ENCODE measurements at regions not wholly inside any gene's neighbourhood (a gene's known extent, or its start where the extent isn't known, plus 50 kb on each side); places are given as distances from the start of the nearest gene placed in this dataset.

DNA sequence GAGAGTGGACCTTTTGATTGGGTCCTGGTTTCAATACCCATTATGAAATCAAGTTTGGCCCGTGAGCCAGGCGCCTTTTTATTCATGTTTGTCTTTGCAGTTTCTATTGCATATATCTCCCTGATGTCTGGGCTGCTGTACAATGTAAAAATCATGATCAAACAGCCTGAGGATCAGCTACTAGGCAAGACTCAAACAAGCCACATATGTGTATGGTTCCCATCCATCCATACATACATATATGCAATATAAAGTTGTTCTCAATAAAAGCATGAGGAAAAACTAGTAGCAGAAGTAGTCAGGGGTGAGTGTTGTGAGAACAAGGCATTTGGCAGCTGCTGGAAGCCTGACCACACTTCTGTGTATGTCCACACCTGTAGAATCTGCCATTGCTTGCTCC lies 562.4 kb upstream of the USP24 start:
- TF ChIP-seq CTCF (IDR thresholded peaks at IDR 0.05) (no peak), EP300 (IDR thresholded peaks at IDR 0.05) (no peak)

Data from ovary (tissue), 3 donors.